Bronchial epithelial cell (primary cell): ENCODE measurements at regions not wholly inside any gene's neighbourhood (a gene's known extent, or its start where the extent isn't known, plus 50 kb on each side); places are given as distances from the start of the nearest gene placed in this dataset.
"Not testable (repeated sequence)": the region's sequence is repeated elsewhere in the genome, so short reads cannot be mapped to it uniquely, and the experiment has no call there.

Experiments
- DNase-seq: peaks from one replicate; pipeline ENCODE4 v3.0.0-alpha.2; 2010; ENCODE audit warnings: low read depth
- FAIRE-seq: peaks from 2 replicates; lab custom pipeline; 2011; peaks lifted over from hg19 to GRCh38; lab: Jason Lieb, UNC
- H3K27me3 ChIP-seq: 2 replicates; pipeline ENCODE4 v1.5.1; 2011; ENCODE audit warnings: low read length; ENCODE audit not compliant: control insufficient read depth, insufficient read depth
- H3K36me3 ChIP-seq: 2 replicates; pipeline ENCODE4 v1.5.1; 2011; ENCODE audit warnings: low read length; ENCODE audit not compliant: control insufficient read depth, insufficient read depth
- H3K4me3 ChIP-seq: 2 replicates; pipeline ENCODE4 v1.5.1; 2011; ENCODE audit warnings: mild to moderate bottlenecking, low read depth, low read length, control low read depth
- CTCF ChIP-seq: IDR thresholded peaks from 2 replicates; pipeline ENCODE4 v1.5.1; 2011; ENCODE audit warnings: mild to moderate bottlenecking, moderate library complexity, low read length, control low read depth, inconsistent platforms; ENCODE audit not compliant: insufficient read depth, severe bottlenecking

- no peak for FAIRE-seq
- H3K36me3 ChIP-seq: no peaks in the 10 kb centered on the region
- no peak overlapping the region for H3K4me3 ChIP-seq
- no peak for DNase-seq
- no peaks in the 10 kb centered on the region for H3K27me3 ChIP-seq
- TF ChIP-seq CTCF: no peak
Observed at GRCh38 chr11:26878959-26879581, 114.8 kb upstream of the FIBIN start.

GRCh38 chr11:26882363-26882880 is 111.5 kb upstream of the FIBIN start:
- H3K4me3 ChIP-seq, FAIRE-seq, H3K36me3 ChIP-seq, H3K27me3 ChIP-seq: not testable (repeated sequence)
- DNase-seq: peak; percentile 30

GRCh38 chr11:26891501-26891900 is 102.4 kb upstream of the FIBIN start:
- Histone ChIP-seq H3K27me3 (no peaks in the 10 kb centered on the region), H3K4me3 (no peak overlapping the region), H3K36me3 (no peaks in the 10 kb centered on the region)
- no peak for TF ChIP-seq CTCF
- DNase-seq: no peak
- FAIRE-seq: no peak

- DNase-seq (no peak), FAIRE-seq (no peak)
- TF ChIP-seq CTCF: no peak
- H3K4me3 ChIP-seq: no peak overlapping the region
- H3K36me3 ChIP-seq: no peaks in the 10 kb centered on the region
- H3K27me3 ChIP-seq: no peaks in the 10 kb centered on the region
Observed at GRCh38 chr11:26896719-26897118, 97.2 kb upstream of the FIBIN start.

- FAIRE-seq: no peak
- H3K4me3 ChIP-seq: no peak overlapping the region
- H3K27me3 ChIP-seq: no peaks in the 10 kb centered on the region
- no peak for DNase-seq
- no peak for TF ChIP-seq CTCF
- no peaks in the 10 kb centered on the region for H3K36me3 ChIP-seq
Observed at GRCh38 chr11:26898799-26899198, 95.1 kb upstream of the FIBIN start.

- H3K27me3 ChIP-seq: no peaks in the 10 kb centered on the region
- H3K4me3 ChIP-seq: no peak overlapping the region
- H3K36me3 ChIP-seq: no peaks in the 10 kb centered on the region
- no peak for TF ChIP-seq CTCF
- DNase-seq (no peak), FAIRE-seq (no peak)
Observed at GRCh38 chr11:26901162-26901561, 92.8 kb upstream of the FIBIN start.
